ENCODE measurements at regions not wholly inside any gene's neighbourhood (a gene's known extent, or its start where the extent isn't known, plus 50 kb on each side); places are given as distances from the start of the nearest gene placed in this dataset.

- TF ChIP-seq EZH2phosphoT487 (IDR thresholded peaks at IDR 0.05; ENCODE audit: insufficient read depth, low read depth) (no peak), EZH2 (IDR thresholded peaks at IDR 0.05; ENCODE audit: insufficient read depth, poor library complexity, severe bottlenecking) (no peak)
Measured at GRCh38 chr10:6306917-6307316, 104.2 kb downstream of the PFKFB3 start.
